ENCODE measurements at regions not wholly inside any gene's neighbourhood (a gene's known extent, or its start where the extent isn't known, plus 50 kb on each side); places are given as distances from the start of the nearest gene placed in this dataset.

- Histone ChIP-seq H3K36me3 (ENCODE audit: control insufficient read depth, insufficient read depth, low read length) (no peaks in the 10 kb centered on the region), H3K27me3 (ENCODE audit: control insufficient read depth, insufficient read depth, low read length) (peaks cover 47% of the 10 kb centered on the region), H3K4me3 (ENCODE audit: low read depth, low read length) (peak overlapping the region; percentile 57), H3K27ac (ENCODE audit: low read depth, low read length) (peak overlapping the region; percentile 82), H3K4me1 (ENCODE audit: control insufficient read depth, insufficient read depth, low read length) (peaks cover 43% of the 10 kb centered on the region), H3K9me3 (ENCODE audit: control insufficient read depth, insufficient read depth, low read length) (no peaks in the 10 kb centered on the region)
- 6% methylated on average over 3 of the region's 6 CpGs for WGBS (ENCODE audit: insufficient coverage)
- no peak for DNase-seq (ENCODE audit: low read depth in 4 of 6, low spot score in 6 of 6)
These were observed 160.8 kb downstream of the TBXT start for GRCh38 chr6:166006900-166007301.

GRCh38 chr6:166005944-166006899, 161.4 kb downstream of the TBXT start:
- H3K27ac ChIP-seq (ENCODE audit: low read depth, low read length): peak overlapping the region; percentile 86
- H3K9me3 ChIP-seq (ENCODE audit: control insufficient read depth, insufficient read depth, low read length): no peaks in the 10 kb centered on the region
- H3K27me3 ChIP-seq (ENCODE audit: control insufficient read depth, insufficient read depth, low read length): peaks cover 46% of the 10 kb centered on the region
- peak overlapping the region; percentile 57 for H3K4me3 ChIP-seq (ENCODE audit: low read depth, low read length)
- peak; percentile 66 to 96 (median 78) for DNase-seq (ENCODE audit: low read depth in 4 of 6, low spot score in 6 of 6)
- no peaks in the 10 kb centered on the region for H3K36me3 ChIP-seq (ENCODE audit: control insufficient read depth, insufficient read depth, low read length)
- under 1% methylated on average over 31 of the region's 47 CpGs for WGBS (ENCODE audit: insufficient coverage)
- H3K4me1 ChIP-seq (ENCODE audit: control insufficient read depth, insufficient read depth, low read length): peaks cover 43% of the 10 kb centered on the region

GRCh38 chr6:166005401-166005943, 162.2 kb downstream of the TBXT start:
- peak in 3 of 6 donors; percentile 43 to 79 (median 54) for DNase-seq (ENCODE audit: low read depth in 4 of 6, low spot score in 6 of 6)
- peaks cover 44% of the 10 kb centered on the region for H3K27me3 ChIP-seq (ENCODE audit: control insufficient read depth, insufficient read depth, low read length)
- peak overlapping the region; percentile 86 for H3K27ac ChIP-seq (ENCODE audit: low read depth, low read length)
- WGBS (ENCODE audit: insufficient coverage): under 1% methylated on average over 15 of the region's 21 CpGs
- H3K9me3 ChIP-seq (ENCODE audit: control insufficient read depth, insufficient read depth, low read length): no peaks in the 10 kb centered on the region
- no peaks in the 10 kb centered on the region for H3K36me3 ChIP-seq (ENCODE audit: control insufficient read depth, insufficient read depth, low read length)
- H3K4me1 ChIP-seq (ENCODE audit: control insufficient read depth, insufficient read depth, low read length): peaks cover 43% of the 10 kb centered on the region
- peak overlapping the region; percentile 44 for H3K4me3 ChIP-seq (ENCODE audit: low read depth, low read length)

- Histone ChIP-seq H3K27ac (ENCODE audit: low read depth, low read length) (peak overlapping the region; percentile 86), H3K27me3 (ENCODE audit: control insufficient read depth, insufficient read depth, low read length) (peaks cover 38% of the 10 kb centered on the region), H3K4me1 (ENCODE audit: control insufficient read depth, insufficient read depth, low read length) (peaks cover 40% of the 10 kb centered on the region), H3K36me3 (ENCODE audit: control insufficient read depth, insufficient read depth, low read length) (no peaks in the 10 kb centered on the region), H3K4me3 (ENCODE audit: low read depth, low read length) (peak overlapping the region; percentile 44), H3K9me3 (ENCODE audit: control insufficient read depth, insufficient read depth, low read length) (no peaks in the 10 kb centered on the region)
- no peak for DNase-seq (ENCODE audit: low read depth in 4 of 6, low spot score in 6 of 6)
- 59% methylated on average over 8 of the region's 12 CpGs for WGBS (ENCODE audit: insufficient coverage)
These were observed 162.8 kb downstream of the TBXT start for GRCh38 chr6:166004876-166005275.

GRCh38 chr6:166004471-166004870, 163.2 kb downstream of the TBXT start:
- no peaks in the 10 kb centered on the region for H3K36me3 ChIP-seq (ENCODE audit: control insufficient read depth, insufficient read depth, low read length)
- no peak overlapping the region for H3K27ac ChIP-seq (ENCODE audit: low read depth, low read length)
- no peak for DNase-seq (ENCODE audit: low read depth in 4 of 6, low spot score in 6 of 6)
- peaks cover 37% of the 10 kb centered on the region for H3K4me1 ChIP-seq (ENCODE audit: control insufficient read depth, insufficient read depth, low read length)
- no peak overlapping the region for H3K4me3 ChIP-seq (ENCODE audit: low read depth, low read length)
- H3K27me3 ChIP-seq (ENCODE audit: control insufficient read depth, insufficient read depth, low read length): peaks cover 34% of the 10 kb centered on the region
- 70% methylated on average over 9 of the region's 9 CpGs for WGBS (ENCODE audit: insufficient coverage)
- no peaks in the 10 kb centered on the region for H3K9me3 ChIP-seq (ENCODE audit: control insufficient read depth, insufficient read depth, low read length)

- Histone ChIP-seq H3K27ac (ENCODE audit: low read depth, low read length) (no peak overlapping the region), H3K4me1 (ENCODE audit: control insufficient read depth, insufficient read depth, low read length) (peaks cover 30% of the 10 kb centered on the region), H3K27me3 (ENCODE audit: control insufficient read depth, insufficient read depth, low read length) (peaks cover 27% of the 10 kb centered on the region), H3K9me3 (ENCODE audit: control insufficient read depth, insufficient read depth, low read length) (no peaks in the 10 kb centered on the region), H3K4me3 (ENCODE audit: low read depth, low read length) (no peak overlapping the region), H3K36me3 (ENCODE audit: control insufficient read depth, insufficient read depth, low read length) (no peaks in the 10 kb centered on the region)
- DNase-seq (ENCODE audit: low read depth in 4 of 6, low spot score in 6 of 6): no peak
- 14% methylated on average over 1 of the region's 3 CpGs for WGBS (ENCODE audit: insufficient coverage)
These were observed 164.1 kb downstream of the TBXT start for GRCh38 chr6:166003569-166003968.

- no peaks in the 10 kb centered on the region for H3K9me3 ChIP-seq (ENCODE audit: control insufficient read depth, insufficient read depth, low read length)
- no peak overlapping the region for H3K4me3 ChIP-seq (ENCODE audit: low read depth, low read length)
- peaks cover 6% of the 10 kb centered on the region for H3K27me3 ChIP-seq (ENCODE audit: control insufficient read depth, insufficient read depth, low read length)
- WGBS (ENCODE audit: insufficient coverage): 54% methylated on average over 4 of the region's 9 CpGs
- H3K4me1 ChIP-seq (ENCODE audit: control insufficient read depth, insufficient read depth, low read length): peaks cover 13% of the 10 kb centered on the region
- no peak for DNase-seq (ENCODE audit: low read depth in 4 of 6, low spot score in 6 of 6)
- no peaks in the 10 kb centered on the region for H3K36me3 ChIP-seq (ENCODE audit: control insufficient read depth, insufficient read depth, low read length)
- no peak overlapping the region for H3K27ac ChIP-seq (ENCODE audit: low read depth, low read length)
These were observed 166.3 kb downstream of the TBXT start for GRCh38 chr6:166001359-166001758.

- Histone ChIP-seq H3K36me3 (ENCODE audit: control insufficient read depth, insufficient read depth, low read length) (no peaks in the 10 kb centered on the region), H3K27ac (ENCODE audit: low read depth, low read length) (no peak overlapping the region), H3K9me3 (ENCODE audit: control insufficient read depth, insufficient read depth, low read length) (no peaks in the 10 kb centered on the region), H3K4me1 (ENCODE audit: control insufficient read depth, insufficient read depth, low read length) (no peaks in the 10 kb centered on the region), H3K27me3 (ENCODE audit: control insufficient read depth, insufficient read depth, low read length) (no peaks in the 10 kb centered on the region), H3K4me3 (ENCODE audit: low read depth, low read length) (no peak overlapping the region)
- no peak for DNase-seq (ENCODE audit: low read depth in 4 of 6, low spot score in 6 of 6)
- 91% methylated on average over 3 of the region's 8 CpGs for WGBS (ENCODE audit: insufficient coverage)
These were observed 168.4 kb downstream of the TBXT start for GRCh38 chr6:165999279-165999678.

- H3K27me3 ChIP-seq (ENCODE audit: control insufficient read depth, insufficient read depth, low read length): no peaks in the 10 kb centered on the region
- H3K4me1 ChIP-seq (ENCODE audit: control insufficient read depth, insufficient read depth, low read length): no peaks in the 10 kb centered on the region
- DNase-seq (ENCODE audit: low read depth in 4 of 6, low spot score in 6 of 6): no peak
- no peaks in the 10 kb centered on the region for H3K36me3 ChIP-seq (ENCODE audit: control insufficient read depth, insufficient read depth, low read length)
- H3K27ac ChIP-seq (ENCODE audit: low read depth, low read length): no peak overlapping the region
- no peaks in the 10 kb centered on the region for H3K9me3 ChIP-seq (ENCODE audit: control insufficient read depth, insufficient read depth, low read length)
- WGBS (ENCODE audit: insufficient coverage): 88% methylated on average over 2 of the region's 3 CpGs
- H3K4me3 ChIP-seq (ENCODE audit: low read depth, low read length): no peak overlapping the region
These were observed 169.6 kb downstream of the TBXT start for GRCh38 chr6:165998072-165998471.

GRCh38 chr6:165991341-165991740, 176.3 kb downstream of the TBXT start:
- H3K27ac ChIP-seq (ENCODE audit: low read depth, low read length): no peak overlapping the region
- peaks cover 28% of the 10 kb centered on the region for H3K4me1 ChIP-seq (ENCODE audit: control insufficient read depth, insufficient read depth, low read length)
- peaks cover 52% of the 10 kb centered on the region for H3K27me3 ChIP-seq (ENCODE audit: control insufficient read depth, insufficient read depth, low read length)
- H3K36me3 ChIP-seq (ENCODE audit: control insufficient read depth, insufficient read depth, low read length): no peaks in the 10 kb centered on the region
- H3K9me3 ChIP-seq (ENCODE audit: control insufficient read depth, insufficient read depth, low read length): no peaks in the 10 kb centered on the region
- DNase-seq (ENCODE audit: low read depth in 4 of 6, low spot score in 6 of 6): no peak
- WGBS (ENCODE audit: insufficient coverage): 84% methylated on average over 14 of the region's 14 CpGs
- no peak overlapping the region for H3K4me3 ChIP-seq (ENCODE audit: low read depth, low read length)

Measured in spinal cord (tissue), 9 donors.